Naive B cell (primary cell): ENCODE measurements at regions not wholly inside any gene's neighbourhood (a gene's known extent, or its start where the extent isn't known, plus 50 kb on each side); places are given as distances from the start of the nearest gene placed in this dataset.

ENCODE experiments used
- ATAC-seq, 2 donors: fragments of 150-1000 bp; cut with Tn5 transposase; 2 replicates each; pipeline ENCODE4 v1.10.0; 2021; ENCODE audit warnings: low read depth in 2 of 2, mild to moderate bottlenecking in 2 of 2, moderate library complexity in 2 of 2
- DNase-seq: peaks from one replicate; pipeline ENCODE4 v3.0.0; 2022
- H3K27ac Mint-ChIP-seq, 6 donors: one replicate each; pipeline ENCODE4 v1.8.0; 2020 to 2022; ENCODE audit warnings: mild to moderate bottlenecking in 6 of 6, mixed read lengths in 6 of 6, moderate library complexity in 5 of 6, inconsistent platforms in 2 of 6
- H3K27me3 Mint-ChIP-seq, 3 donors: one replicate each; pipeline ENCODE4 v1.8.0; 2021 to 2022; ENCODE audit warnings: mixed read lengths in 3 of 3, mild to moderate bottlenecking in 1 of 3
- H3K36me3 Mint-ChIP-seq, 2 donors: one replicate each; pipeline ENCODE4 v1.8.0; 2020 to 2022; ENCODE audit warnings: mixed read lengths in 2 of 2, inconsistent platforms in 1 of 2, mild to moderate bottlenecking in 1 of 2
- H3K4me1 Mint-ChIP-seq, 3 donors: one replicate each; pipeline ENCODE4 v1.8.0; 2020 to 2022; ENCODE audit warnings: mixed read lengths in 3 of 3, inconsistent platforms in 1 of 3, mild to moderate bottlenecking in 1 of 3, moderate library complexity in 1 of 3
- H3K4me3 Mint-ChIP-seq, 8 donors: one replicate each; pipeline ENCODE4 v1.8.0; 2020 to 2022; ENCODE audit warnings: mild to moderate bottlenecking in 8 of 8, mixed read lengths in 8 of 8, moderate library complexity in 8 of 8, inconsistent platforms in 2 of 8
- H3K9me3 Mint-ChIP-seq, 7 donors: one replicate each; pipeline ENCODE4 v1.8.0; 2020 to 2022; ENCODE audit warnings: mixed read lengths in 7 of 7, mild to moderate bottlenecking in 5 of 7, inconsistent platforms in 2 of 7, moderate library complexity in 1 of 7

DNA sequence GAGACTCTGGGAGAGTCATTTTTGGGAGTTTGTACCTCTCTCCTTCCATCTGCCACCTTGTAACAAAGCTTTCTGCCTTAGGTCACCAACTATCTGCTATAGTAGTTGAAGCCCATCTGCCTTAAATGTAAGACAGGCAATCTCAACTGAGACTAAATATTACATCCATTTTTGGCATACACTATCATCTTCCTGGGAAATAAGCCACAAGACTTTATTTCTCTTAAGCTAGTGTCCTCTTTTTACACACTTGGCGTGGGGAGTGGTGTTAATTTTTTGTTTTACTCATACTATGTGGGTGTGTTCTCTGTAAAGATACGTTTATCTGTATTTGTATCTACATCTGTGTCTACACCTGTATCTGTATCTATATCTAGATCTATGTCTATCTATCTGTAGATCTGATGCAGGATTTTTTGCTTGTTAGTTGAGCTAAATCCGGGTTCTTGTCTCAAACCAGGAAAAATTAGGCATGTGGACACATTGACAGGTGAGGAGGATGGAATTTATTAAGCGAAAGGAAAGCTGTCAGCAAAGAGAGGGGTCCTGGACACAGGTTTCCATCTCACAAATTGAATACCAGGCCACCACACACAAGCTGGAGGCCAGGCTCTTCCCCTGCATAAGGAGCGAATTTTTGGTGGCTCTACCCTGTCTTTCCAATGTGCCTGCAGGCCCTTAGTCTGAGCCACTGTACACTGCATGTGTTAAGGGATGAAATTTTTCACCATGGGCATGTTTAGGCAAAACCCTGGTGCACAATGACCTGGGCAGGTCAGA lies 64.8 kb upstream of the RND3 start:
- no peak for ATAC-seq
- no peak overlapping the region for H3K4me3 Mint-ChIP-seq
- H3K9me3 Mint-ChIP-seq = peaks cover 0 to 2% (median 0%) of the 10 kb centered on the region in 7 donors
- H3K4me1 Mint-ChIP-seq = no peaks in the 10 kb centered on the region
- DNase-seq = no peak
- H3K27me3 Mint-ChIP-seq = no peaks in the 10 kb centered on the region
- H3K27ac Mint-ChIP-seq = no peak overlapping the region
- H3K36me3 Mint-ChIP-seq = no peaks in the 10 kb centered on the region

DNA sequence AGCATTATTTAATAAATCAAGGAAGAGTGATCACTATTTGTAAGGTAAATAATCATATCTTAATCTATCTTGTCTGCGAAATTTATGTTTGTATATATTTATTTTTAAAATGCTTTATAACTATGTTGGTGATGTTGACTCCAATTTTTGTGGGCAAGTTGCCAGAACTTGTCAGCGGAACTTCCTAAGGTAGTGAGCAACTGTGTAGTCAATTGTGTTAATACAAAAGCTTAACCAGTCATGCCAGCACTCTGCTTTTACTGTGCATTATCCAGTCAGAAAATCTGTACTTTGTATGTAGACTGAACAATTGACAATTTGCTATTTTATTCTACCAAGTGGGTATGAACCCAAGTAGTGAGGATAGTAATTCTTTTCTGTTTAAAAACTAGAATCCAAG lies 61.9 kb upstream of the RND3 start:
- Mint-ChIP-seq H3K9me3 (peaks cover 0 to 3% (median 0%) of the 10 kb centered on the region in 7 donors), H3K27ac (no peak overlapping the region), H3K27me3 (no peaks in the 10 kb centered on the region), H3K4me1 (no peaks in the 10 kb centered on the region), H3K36me3 (no peaks in the 10 kb centered on the region), H3K4me3 (no peak overlapping the region)
- DNase-seq (no peak), ATAC-seq (no peak)

DNA sequence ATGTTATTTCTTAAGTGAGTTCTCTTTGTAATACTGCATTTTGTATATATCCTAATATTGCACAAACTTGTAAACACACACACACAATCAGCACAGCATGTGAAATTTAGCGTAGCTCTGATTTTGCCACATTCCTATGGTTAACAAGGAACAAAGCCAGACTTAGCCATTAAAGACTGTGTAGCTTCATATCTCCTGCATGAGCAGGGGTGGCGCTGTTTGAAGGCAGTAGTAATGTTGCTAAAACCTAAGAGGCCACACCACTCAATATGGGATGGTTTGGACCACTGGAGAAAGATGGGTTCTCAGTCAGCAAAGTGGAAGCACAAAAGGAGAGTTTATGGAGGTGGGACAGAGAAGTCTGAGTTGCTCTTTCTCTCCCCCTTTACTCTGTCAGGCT lies 61.1 kb upstream of the RND3 start:
- Mint-ChIP-seq H3K36me3 (no peaks in the 10 kb centered on the region), H3K27ac (no peak overlapping the region), H3K9me3 (peaks cover 0 to 3% (median 0%) of the 10 kb centered on the region in 7 donors), H3K27me3 (no peaks in the 10 kb centered on the region), H3K4me1 (no peaks in the 10 kb centered on the region), H3K4me3 (no peak overlapping the region)
- DNase-seq = no peak
- no peak for ATAC-seq

DNA sequence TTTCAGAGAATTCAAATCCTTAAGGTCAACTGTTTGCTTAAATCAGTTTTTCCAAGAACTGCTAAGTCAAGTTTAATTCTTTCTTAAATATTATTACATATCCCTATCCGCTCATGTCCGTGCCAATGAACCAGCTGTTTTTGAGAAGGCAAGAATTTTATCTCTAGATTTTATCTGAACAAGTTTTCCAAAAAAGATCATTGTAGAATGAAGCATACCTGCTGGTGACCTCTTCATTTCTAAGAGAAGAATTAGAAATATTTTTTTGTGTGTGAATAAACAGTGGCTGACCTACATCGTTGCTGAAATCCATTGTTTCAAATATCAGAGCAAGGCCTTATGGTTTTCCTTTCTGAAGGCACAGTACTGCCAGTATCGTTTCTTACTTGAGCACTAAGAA lies 58.4 kb upstream of the RND3 start:
- Mint-ChIP-seq H3K4me3 (no peak overlapping the region), H3K27me3 (no peaks in the 10 kb centered on the region), H3K4me1 (no peaks in the 10 kb centered on the region), H3K9me3 (peaks cover 0 to 3% (median 0%) of the 10 kb centered on the region in 7 donors), H3K27ac (no peak overlapping the region), H3K36me3 (no peaks in the 10 kb centered on the region)
- DNase-seq = no peak
- ATAC-seq = no peak

DNA sequence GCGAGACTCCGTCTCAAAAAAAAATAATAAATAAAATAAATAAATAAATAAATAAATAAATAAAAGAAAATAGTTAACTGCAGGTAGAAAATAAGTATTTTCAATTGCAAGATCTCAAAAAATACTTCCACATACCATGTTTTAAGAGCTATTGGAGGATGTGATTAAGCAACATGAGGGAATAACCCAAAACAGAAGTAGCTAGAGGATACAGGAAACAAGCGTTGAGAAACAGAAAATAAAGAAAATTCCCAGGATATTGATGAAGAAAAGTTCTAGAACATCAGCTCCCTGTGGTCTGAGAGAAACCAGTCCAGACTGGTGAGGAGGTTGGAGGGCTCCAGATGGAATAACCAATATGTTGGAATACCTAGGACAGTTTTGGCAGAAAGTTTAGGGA lies 57.3 kb upstream of the RND3 start:
- H3K9me3 Mint-ChIP-seq = peaks cover 0 to 5% (median 0%) of the 10 kb centered on the region in 7 donors
- ATAC-seq = no peak
- no peak overlapping the region for H3K4me3 Mint-ChIP-seq
- H3K36me3 Mint-ChIP-seq = no peaks in the 10 kb centered on the region
- H3K27me3 Mint-ChIP-seq = no peaks in the 10 kb centered on the region
- H3K4me1 Mint-ChIP-seq = no peaks in the 10 kb centered on the region
- no peak for DNase-seq
- no peak overlapping the region for H3K27ac Mint-ChIP-seq

DNA sequence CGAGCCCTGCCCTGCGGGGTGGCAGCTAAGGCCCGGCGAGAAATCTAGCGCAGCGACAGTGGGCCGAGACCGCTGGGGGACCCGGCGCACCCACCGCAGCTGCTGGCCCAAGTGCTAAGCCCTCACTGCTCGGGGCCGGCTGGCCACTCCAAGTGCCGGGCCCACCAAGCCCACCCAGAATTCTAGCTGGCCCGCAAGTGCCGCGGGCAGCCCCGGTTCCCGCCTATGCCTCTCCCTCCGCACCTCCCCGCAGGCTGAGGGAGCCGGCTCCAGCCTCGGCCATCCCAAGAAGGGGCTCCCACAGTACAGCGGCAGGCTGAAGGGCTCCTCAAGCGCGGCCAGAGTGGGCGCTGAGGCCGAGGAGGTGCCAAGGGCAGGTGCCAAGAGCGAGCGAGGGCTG lies 55.2 kb upstream of the RND3 start:
- H3K9me3 Mint-ChIP-seq = peaks cover 0 to 8% (median 4%) of the 10 kb centered on the region in 7 donors
- no peaks in the 10 kb centered on the region for H3K4me1 Mint-ChIP-seq
- H3K27me3 Mint-ChIP-seq = no peaks in the 10 kb centered on the region
- ATAC-seq (no peak), DNase-seq (no peak)
- H3K27ac Mint-ChIP-seq = no peak overlapping the region
- H3K4me3 Mint-ChIP-seq = no peak overlapping the region
- no peaks in the 10 kb centered on the region for H3K36me3 Mint-ChIP-seq

DNA sequence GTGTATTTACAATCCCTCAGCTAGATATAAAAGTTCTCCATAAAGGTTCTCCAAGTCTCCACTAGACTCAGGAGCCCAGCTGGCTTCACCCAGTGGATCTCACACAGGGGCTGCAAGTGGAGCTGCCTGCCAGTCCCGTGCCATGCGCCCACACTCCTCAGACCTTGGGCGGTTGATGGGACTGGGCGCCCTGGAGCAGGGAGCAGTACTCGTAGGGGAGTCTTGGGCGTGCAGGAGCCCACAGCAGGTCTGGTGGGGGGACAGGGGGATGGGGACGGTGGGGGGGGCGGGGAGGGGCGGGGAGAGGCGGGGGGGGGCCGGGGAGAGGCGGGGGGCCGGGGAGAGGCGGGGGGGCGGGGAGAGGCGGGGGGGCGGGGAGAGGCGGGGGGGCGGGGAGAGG lies 54.7 kb upstream of the RND3 start:
- no peaks in the 10 kb centered on the region for H3K27me3 Mint-ChIP-seq
- no peak for DNase-seq
- no peaks in the 10 kb centered on the region for H3K4me1 Mint-ChIP-seq

DNA sequence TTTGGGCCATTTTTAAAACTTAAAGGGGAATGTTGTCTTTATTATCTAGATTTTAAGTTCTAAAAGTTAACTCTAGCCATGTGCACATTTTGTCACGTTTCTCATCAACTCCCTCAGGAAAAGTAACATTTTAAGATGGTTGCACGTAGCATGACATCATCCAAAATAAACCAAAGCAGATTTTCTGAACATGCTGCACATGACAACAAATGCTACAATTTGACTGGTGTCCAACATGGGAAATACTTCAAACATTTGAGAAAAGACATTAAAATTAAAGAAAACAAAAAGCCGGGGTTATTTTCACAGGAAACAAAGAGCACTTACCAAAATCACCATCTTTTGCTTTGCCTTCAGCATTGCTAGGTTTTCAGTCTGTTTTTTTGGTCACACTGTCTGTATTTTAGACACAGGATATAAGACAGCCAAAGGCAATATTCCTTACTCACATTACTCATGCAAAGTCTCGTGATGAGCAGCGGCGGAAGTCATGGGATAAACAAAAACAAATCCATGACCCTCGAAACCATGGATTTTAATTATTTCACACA lies 51.3 kb upstream of the RND3 start:
- H3K36me3 Mint-ChIP-seq = no peaks in the 10 kb centered on the region
- peaks cover 3 to 16% (median 10%) of the 10 kb centered on the region in 7 donors for H3K9me3 Mint-ChIP-seq
- ATAC-seq = no peak
- no peaks in the 10 kb centered on the region for H3K27me3 Mint-ChIP-seq
- H3K4me1 Mint-ChIP-seq = no peaks in the 10 kb centered on the region
- no peak overlapping the region for H3K27ac Mint-ChIP-seq
- no peak overlapping the region for H3K4me3 Mint-ChIP-seq
- DNase-seq = no peak

More for the DNA sequence above, 54.7 kb upstream of the RND3 start:
- H3K36me3 Mint-ChIP-seq = no peaks in the 10 kb centered on the region
- peaks cover 0 to 9% (median 4%) of the 10 kb centered on the region in 7 donors for H3K9me3 Mint-ChIP-seq
- ATAC-seq = no peak
- no peak overlapping the region for H3K4me3 Mint-ChIP-seq
- no peak overlapping the region for H3K27ac Mint-ChIP-seq
